GM18505 (cell line): ENCODE measurements at regions not wholly inside any gene's neighbourhood (a gene's known extent, or its start where the extent isn't known, plus 50 kb on each side); places are given as distances from the start of the nearest gene placed in this dataset.

Experiments used
- ATAC-seq: cut with Tn5 transposase; IDR thresholded peaks from one replicate; pipeline ENCODE4 v1.9.1; 2021; ENCODE audit not compliant: unreplicated experiment
- POLR2A ChIP-seq: IDR thresholded peaks from 4 replicates; pipeline ENCODE4 v1.6.1; 2011; ENCODE audit warnings: borderline replicate concordance; ENCODE audit not compliant: insufficient read depth, insufficient read length; ENCODE audit errors: extremely low read depth

GRCh38 chr7:41198502-41198901 is 504.4 kb downstream of the INHBA start:
- TF ChIP-seq POLR2A, result no peak
- ATAC-seq, result no peak

GRCh38 chr7:41197769-41198168 is 505.1 kb downstream of the INHBA start:
- no peak for TF ChIP-seq POLR2A
- ATAC-seq, result no peak

- no peak for TF ChIP-seq POLR2A
- no peak for ATAC-seq
These were observed 509.1 kb downstream of the INHBA start for GRCh38 chr7:41193738-41194282.

- ATAC-seq, result no peak
- TF ChIP-seq POLR2A, result no peak
These were observed 512.3 kb downstream of the INHBA start for GRCh38 chr7:41190581-41190980.

GRCh38 chr7:41189866-41190265 is 513.0 kb downstream of the INHBA start:
- ATAC-seq, result no peak
- TF ChIP-seq POLR2A, result no peak

GRCh38 chr7:41188163-41189130 is 514.4 kb downstream of the INHBA start:
- TF ChIP-seq POLR2A, result no peak

GRCh38 chr7:41187322-41187721 is 515.6 kb downstream of the INHBA start:
- no peak for TF ChIP-seq POLR2A
- no peak for ATAC-seq

More at GRCh38 chr7:41188163-41189130, 514.4 kb downstream of the INHBA start:
- ATAC-seq, result no peak

- TF ChIP-seq POLR2A, result no peak
- no peak for ATAC-seq
These were observed 517.0 kb downstream of the INHBA start for GRCh38 chr7:41185851-41186250.

GRCh38 chr7:41183741-41184140 is 519.1 kb downstream of the INHBA start:
- no peak for TF ChIP-seq POLR2A
- no peak for ATAC-seq

GRCh38 chr7:41182782-41183181 is 520.1 kb downstream of the INHBA start:
- TF ChIP-seq POLR2A, result no peak
- ATAC-seq, result no peak

GRCh38 chr7:41175435-41175834 is 527.5 kb downstream of the INHBA start:
- TF ChIP-seq POLR2A, result no peak
- ATAC-seq, result no peak

- TF ChIP-seq POLR2A, result no peak
- ATAC-seq, result no peak
These were observed 528.4 kb downstream of the INHBA start for GRCh38 chr7:41174521-41174920.

GRCh38 chr7:41170466-41170865 is 532.4 kb downstream of the INHBA start:
- ATAC-seq, result no peak

GRCh38 chr7:41169317-41169716 is 533.6 kb downstream of the INHBA start:
- no peak for ATAC-seq
- no peak for TF ChIP-seq POLR2A

More at GRCh38 chr7:41170466-41170865, 532.4 kb downstream of the INHBA start:
- TF ChIP-seq POLR2A, result no peak
